Keratinocyte (primary cell): ENCODE measurements at regions not wholly inside any gene's neighbourhood (a gene's known extent, or its start where the extent isn't known, plus 50 kb on each side); places are given as distances from the start of the nearest gene placed in this dataset.

Source experiments
- CTCF ChIP-seq, 3 experiments: IDR thresholded peaks in 1 of 3; conservative IDR thresholded peaks in 1 of 3; optimal IDR thresholded peaks in 1 of 3; 2 replicates in 2 of 3; 3 replicates in 1 of 3; pipeline versions ENCODE3 to v1.5.1; 2011; ENCODE audit warnings: low read length in 3 of 3, mild to moderate bottlenecking in 3 of 3, moderate library complexity in 2 of 3, control low read depth in 1 of 3, inconsistent platforms in 1 of 3; ENCODE audit not compliant: insufficient read depth in 2 of 3; ENCODE audit errors: extremely low read depth in 1 of 3
- EZH2 ChIP-seq: IDR thresholded peaks from one replicate; pipeline ENCODE4 v1.6.1; 2012; ENCODE audit warnings: inconsistent platforms, mild to moderate bottlenecking, low read length, moderate library complexity

DNA sequence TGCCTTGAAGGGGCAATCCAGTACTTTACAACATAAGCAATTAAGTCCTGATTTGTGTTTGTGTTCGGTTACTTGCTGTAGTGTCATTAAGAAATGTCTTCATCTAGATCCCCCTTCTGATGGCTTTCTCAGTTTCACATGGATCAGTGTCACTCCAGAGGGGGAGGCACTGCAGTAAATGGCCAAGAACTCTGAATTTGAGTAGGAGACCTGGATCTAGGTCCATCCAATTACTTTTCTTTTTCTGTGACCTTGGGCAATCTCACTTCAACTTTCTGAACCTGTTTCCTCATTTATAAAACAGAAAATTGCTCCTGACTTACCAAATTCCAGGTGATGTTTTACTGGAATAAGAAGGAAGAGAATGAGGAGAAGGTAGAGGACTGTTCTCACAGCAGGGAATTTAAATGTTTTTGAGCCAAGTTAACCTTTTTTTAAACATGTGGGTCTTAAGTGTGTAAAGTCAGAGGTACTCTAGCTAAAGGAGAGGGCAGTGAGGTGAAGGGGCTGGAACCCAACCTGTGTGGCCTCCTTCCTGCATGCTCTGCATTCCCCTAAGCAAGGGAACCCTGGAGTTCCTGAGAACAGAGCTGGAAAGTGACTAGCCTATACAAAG, 285.5 kb downstream of the HACE1 start:
- TF ChIP-seq CTCF (optimal IDR thresholded peaks at IDR 0.05 in 1 of 3, IDR thresholded peaks at IDR 0.05 in 1 of 3, conservative IDR thresholded peaks at IDR 0.05 in 1 of 3; ENCODE audit: extremely low read depth in 1 of 3, insufficient read depth in 2 of 3, low read length in 3 of 3) (no peak), EZH2 (no peak)
